HT-29 (cell line): ENCODE measurements at regions not wholly inside any gene's neighbourhood (a gene's known extent, or its start where the extent isn't known, plus 50 kb on each side); places are given as distances from the start of the nearest gene placed in this dataset.
A peak's percentile ranks its signal among the peaks of the same experiment; 100 is the strongest.
"Not testable (repeated sequence)": the region's sequence is repeated elsewhere in the genome, so short reads cannot be mapped to it uniquely, and the experiment has no call there.

Experiments
- DNase-seq: peaks from one replicate; pipeline ENCODE4 v3.0.0-alpha.2; 2015; ENCODE audit warnings: low spot score

DNA sequence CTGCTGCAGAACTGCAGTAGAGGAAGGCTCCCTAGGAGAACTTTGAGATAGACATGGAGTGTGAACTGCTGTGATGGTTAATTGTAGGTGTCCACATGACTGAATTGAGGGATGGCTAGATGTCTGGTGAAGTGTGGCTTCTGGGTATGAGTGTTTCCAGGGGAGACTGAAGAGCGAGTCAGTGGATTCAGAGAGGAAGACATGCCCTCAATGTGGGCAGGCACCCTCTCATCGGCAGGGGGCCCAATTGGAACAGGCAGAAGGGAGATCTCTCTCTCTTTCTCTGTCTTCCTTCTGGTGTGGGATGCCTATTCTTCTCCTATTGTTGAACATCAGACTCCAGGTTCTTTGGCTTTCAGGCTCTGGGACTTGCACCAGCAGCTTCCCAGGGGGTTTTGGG lies 304.7 kb upstream of the GATB start:
- DNase-seq: no peak

DNA sequence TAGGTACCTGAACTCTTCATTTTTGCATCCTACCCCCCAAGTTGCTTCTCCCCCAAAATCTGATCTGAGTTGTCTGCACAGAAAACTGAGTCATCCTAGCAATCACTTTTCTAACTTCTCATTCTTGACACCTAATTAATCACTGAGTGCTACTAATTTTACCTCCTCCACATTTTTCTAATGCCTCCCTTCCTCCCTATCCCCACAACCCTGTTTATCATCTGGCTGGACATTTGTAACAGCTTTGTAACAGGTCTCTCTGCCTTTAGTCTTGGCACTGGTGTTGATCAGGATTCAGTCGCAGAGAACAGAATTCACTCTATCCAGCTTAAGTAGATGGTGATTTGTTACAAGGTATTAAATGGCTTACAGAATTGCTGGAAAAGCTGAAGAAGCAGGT lies 303.9 kb upstream of the GATB start:
- no peak for DNase-seq

GRCh38 chr4:152064282-152064681 lies 303.5 kb upstream of the GATB start:
- no peak for DNase-seq

- peak; percentile 23 for DNase-seq
Measured at GRCh38 chr4:152063621-152064240, 302.9 kb upstream of the GATB start.

DNA sequence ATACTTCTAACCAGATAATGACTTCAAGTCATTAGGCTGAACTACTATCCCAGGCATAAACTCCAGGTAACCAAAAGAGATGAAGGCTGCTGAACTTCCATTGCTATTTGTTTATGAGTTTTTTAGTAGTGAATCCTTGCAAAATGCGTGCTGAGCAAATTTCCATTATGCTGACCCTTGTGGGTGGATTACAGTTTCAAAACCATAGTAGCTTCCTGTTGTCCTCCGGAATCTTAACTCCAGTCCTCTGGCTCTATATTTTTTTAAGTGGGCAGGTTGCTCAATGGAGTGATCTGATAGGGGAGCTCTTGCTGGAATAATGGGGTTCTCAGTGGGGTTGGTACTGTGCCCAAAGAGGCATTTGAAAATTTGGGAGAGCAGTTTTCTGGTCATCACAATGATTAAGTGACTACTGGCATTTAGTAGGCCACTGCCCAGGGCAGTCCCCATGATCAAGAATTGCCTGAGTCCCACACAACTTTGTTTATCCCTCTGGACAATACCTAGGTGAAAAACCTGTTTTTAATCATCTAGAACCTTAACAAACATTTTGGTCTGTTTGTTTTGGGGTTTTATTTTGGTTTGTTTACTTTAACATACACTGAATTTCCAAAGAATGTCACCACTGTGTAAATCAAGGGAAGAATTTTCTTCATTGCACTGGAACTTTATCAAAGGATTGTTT lies 302.3 kb upstream of the GATB start:
- no peak for DNase-seq

- DNase-seq: no peak
Measured at GRCh38 chr4:152054731-152055130, 293.9 kb upstream of the GATB start.

DNA sequence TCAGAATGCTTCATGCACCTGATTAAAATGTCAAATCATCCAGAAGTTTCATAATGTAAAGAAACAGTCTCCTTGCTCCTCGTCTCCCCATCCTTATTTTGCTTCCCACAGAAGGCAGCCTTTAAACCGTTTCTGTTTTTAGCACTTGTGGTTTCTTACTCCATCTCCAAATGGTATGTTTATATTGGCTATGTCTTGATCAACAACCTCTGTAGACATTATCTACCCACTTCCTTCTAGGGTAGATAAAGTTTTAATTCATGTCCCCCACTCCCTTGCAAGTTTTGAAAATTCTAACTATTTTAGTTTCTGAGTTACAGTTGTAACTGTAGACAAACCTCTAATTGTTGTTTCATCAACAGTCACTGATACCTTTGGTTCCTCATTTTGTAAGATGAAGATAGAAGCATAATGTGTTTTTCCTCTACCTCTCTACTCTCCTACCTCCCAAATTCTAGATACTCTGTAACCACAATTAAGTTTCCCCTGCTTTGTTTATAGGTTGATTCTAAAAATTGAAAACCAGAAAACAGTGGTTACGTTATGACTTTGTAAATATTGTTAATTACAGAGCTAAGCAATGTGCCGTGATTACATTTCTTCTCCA lies 291.7 kb upstream of the GATB start:
- DNase-seq: no peak

- DNase-seq: not testable (repeated sequence)
Measured at GRCh38 chr4:152051332-152051731, 290.5 kb upstream of the GATB start.

DNA sequence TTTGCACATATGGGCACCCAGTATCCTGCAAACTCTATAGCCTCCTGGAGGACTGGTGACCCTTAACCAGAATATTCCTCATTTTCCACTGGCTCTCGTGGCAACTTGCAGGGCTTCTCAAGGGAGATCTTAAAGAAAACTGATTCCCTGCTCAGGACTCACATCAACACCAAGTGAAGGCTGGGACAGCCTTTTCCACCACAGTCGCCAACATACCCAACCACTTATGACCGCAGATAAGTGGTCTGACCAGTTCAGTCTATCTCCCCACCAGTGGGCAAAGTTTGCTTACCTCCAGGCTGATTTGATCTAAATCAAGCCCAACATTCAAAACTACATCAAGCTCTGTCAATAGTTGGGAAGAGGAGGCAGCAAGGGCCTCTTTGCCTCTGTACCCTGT lies 289.3 kb upstream of the GATB start:
- DNase-seq: no peak

DNA sequence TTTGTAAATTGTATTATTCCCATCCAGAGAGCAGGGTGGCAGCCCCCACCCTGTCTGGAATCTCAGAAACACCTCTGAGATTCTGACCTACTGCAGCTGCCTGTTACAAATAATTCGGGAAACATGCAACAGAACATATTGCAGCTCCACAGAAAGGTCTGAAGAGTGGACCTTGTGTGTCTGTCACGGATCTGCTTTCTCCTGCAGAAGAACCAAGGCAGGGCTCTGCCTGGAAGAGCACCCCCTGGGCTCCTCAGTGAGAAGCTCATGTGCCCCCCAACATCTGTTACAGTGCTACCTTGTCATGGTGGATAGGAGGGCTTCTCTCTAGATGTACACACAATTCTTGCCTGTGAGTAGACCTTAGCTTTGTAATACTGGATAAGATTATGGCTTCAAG lies 286.6 kb upstream of the GATB start:
- no peak for DNase-seq

DNA sequence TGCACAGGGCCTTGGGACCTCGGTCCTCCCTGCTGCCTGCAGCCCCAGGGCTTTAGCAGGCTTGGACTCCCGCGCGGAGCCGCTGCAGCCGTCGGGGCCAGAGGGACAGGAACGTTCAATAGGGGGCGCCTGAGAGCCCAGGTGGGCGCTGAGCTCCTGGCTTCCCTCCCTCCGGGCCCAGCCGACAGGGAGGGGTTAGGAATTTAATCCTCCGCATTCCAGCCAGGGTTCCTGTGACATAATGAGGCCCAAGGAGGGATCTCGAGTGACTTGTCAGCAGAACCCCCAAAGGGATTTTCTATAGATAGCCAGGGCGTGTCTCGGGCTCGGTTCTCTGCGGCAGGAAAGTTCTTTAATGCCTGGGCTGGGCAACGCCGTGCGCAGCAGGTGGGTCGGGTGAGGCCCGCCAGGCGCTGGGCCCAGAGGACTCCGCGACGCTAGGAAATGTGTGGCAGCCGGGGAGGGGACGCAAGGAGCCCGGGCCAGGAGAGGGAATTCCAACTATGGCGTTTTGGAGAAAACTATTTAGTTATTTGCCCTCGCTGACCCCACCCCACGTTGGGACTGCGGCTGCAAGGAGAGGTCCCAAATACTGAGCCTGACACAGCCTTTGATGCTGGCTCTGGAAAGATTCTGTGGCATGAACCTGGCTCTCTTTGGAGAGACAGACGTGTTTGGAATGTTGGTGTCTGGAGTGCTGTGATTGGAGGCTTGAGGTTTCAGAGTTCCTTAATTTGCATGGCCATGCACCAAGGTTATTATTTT lies 285.2 kb upstream of the GATB start:
- no peak for DNase-seq

GRCh38 chr4:152045449-152045806 lies 284.6 kb upstream of the GATB start:
- no peak for DNase-seq

DNA sequence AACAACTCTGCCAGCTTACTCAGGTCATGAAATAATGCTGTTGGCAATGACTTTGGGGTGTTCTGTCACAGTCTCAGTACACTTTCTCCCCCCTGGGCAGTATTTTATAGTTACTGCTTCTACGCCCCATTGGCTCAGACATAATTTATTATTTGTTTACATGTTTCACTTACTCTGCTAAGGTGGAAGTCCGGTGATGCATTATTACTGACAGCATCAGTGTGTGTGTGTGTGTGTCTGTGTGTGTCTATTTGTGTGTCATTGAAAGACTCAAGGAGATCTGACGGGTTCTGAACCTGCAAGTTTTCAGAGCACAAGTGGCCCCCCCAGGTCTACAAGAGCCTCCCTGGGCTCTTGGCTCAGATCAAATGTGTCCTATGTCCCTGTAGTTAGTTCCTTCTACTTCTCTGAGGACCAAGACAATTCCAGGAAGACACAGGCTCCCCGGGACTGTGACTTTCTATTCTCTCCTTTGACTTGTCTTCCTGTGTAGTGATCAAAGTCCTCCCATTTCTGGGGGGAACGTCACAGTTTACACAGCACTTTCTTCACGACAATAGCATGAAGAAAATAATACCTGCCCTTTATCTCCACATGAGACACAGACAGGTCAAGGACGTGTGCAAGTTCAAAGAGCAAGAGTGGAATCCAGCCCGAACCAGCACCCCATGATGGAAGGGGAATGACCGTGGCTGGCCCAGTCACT lies 283.7 kb upstream of the GATB start:
- no peak for DNase-seq

DNA sequence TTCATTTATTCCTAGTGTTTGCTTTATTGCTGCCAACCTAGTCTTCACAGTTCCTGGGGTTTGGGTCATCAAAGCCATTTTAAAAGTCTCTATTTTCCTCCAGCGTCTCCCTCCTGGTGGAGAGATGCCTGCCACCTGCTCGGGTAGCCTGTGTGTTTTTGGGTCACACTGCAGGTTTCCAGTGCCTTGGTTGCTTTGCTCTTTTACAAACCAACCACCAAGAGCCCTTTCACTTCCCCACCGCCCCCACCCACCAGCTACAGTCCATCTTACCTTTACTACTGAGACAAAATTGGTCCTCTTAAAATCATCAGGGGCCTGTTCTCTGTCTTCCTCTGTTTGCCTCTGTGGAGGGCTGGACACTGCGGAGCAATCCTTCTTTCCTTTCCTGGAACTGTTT lies 280.5 kb upstream of the GATB start:
- no peak for DNase-seq

GRCh38 chr4:152039691-152040090 lies 278.9 kb upstream of the GATB start:
- no peak for DNase-seq

- DNase-seq: no peak
Measured at GRCh38 chr4:152039023-152039481, 278.2 kb upstream of the GATB start.

GRCh38 chr4:152038238-152038637 lies 277.4 kb upstream of the GATB start:
- no peak for DNase-seq

- no peak for DNase-seq
Measured at GRCh38 chr4:152037435-152037834, 276.6 kb upstream of the GATB start.

GRCh38 chr4:152033621-152034020 lies 272.8 kb upstream of the GATB start:
- no peak for DNase-seq

GRCh38 chr4:152032722-152033131 lies 271.9 kb upstream of the GATB start:
- DNase-seq: no peak

- no peak for DNase-seq
Measured at GRCh38 chr4:152029631-152030030, 268.8 kb upstream of the GATB start.

DNA sequence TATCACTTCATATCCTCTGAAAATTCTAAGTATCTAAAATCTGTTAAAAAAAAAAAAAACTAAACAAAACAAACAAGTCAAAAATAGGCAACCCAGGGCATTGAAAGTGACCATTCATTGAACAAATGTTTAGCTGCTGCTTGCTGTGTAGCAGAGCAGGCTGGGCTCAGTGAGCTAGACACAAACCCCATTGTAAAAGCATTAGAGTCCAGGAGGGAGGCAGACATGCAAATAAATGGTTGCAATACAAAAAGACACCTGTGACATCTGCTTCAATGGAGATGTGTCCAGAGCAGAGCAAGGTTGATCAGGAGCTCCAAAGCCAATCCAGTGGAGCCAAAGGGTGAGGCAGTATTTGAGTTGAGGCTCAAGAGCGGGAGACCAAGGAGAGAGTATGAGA lies 267.3 kb upstream of the GATB start:
- DNase-seq: no peak
